A673 (cell line): ENCODE measurements at regions not wholly inside any gene's neighbourhood (a gene's known extent, or its start where the extent isn't known, plus 50 kb on each side); places are given as distances from the start of the nearest gene placed in this dataset.

ENCODE experiments used
- EZH2 ChIP-seq: fragments of 200-600 bp; sonication (generic); IDR thresholded peaks from 2 replicates; pipeline ENCODE4 v1.6.1; 2017; ENCODE audit warnings: borderline replicate concordance, low read depth, mild to moderate bottlenecking, mixed read lengths, antibody characterized with exemption, low read length; ENCODE audit not compliant: poor library complexity, severe bottlenecking
- TF ChIP-seq, protein P1 (sequence below): fragments of 300-800, 200-600 bp; sonication (generic); conservative IDR thresholded peaks from 2 replicates; pipeline ENCODE4 v1.5.1; 2017; ENCODE audit warnings: low read depth, mild to moderate bottlenecking, antibody characterized with exemption, low read length, moderate library complexity, mixed read lengths

DNA sequence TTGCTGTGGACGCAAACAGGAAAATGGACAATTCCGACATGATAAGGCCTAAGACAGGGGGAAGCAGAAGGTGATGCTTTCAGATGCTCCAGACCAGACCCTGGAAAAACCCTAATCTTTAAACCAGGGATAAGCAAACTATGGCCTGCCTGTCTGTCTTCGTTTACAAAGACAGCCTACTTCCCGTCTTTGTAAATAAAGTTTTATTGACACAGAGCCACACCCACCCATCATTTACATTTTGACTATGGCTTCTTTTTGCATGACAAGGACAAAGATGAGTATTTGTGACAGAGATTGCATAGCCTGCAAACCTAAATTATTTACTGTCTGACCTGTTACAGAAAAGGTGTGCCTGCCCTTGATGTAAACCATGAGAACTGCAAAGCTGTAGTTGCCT is 177.9 kb downstream of the WSCD1 start:
- TF ChIP-seq, protein P1, sequence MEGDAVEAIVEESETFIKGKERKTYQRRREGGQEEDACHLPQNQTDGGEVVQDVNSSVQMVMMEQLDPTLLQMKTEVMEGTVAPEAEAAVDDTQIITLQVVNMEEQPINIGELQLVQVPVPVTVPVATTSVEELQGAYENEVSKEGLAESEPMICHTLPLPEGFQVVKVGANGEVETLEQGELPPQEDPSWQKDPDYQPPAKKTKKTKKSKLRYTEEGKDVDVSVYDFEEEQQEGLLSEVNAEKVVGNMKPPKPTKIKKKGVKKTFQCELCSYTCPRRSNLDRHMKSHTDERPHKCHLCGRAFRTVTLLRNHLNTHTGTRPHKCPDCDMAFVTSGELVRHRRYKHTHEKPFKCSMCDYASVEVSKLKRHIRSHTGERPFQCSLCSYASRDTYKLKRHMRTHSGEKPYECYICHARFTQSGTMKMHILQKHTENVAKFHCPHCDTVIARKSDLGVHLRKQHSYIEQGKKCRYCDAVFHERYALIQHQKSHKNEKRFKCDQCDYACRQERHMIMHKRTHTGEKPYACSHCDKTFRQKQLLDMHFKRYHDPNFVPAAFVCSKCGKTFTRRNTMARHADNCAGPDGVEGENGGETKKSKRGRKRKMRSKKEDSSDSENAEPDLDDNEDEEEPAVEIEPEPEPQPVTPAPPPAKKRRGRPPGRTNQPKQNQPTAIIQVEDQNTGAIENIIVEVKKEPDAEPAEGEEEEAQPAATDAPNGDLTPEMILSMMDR, result no peak
- TF ChIP-seq EZH2, result no peak
